ENCODE measurements at regions not wholly inside any gene's neighbourhood (a gene's known extent, or its start where the extent isn't known, plus 50 kb on each side); places are given as distances from the start of the nearest gene placed in this dataset.
A peak's percentile ranks its signal among the peaks of the same experiment; 100 is the strongest.

DNA sequence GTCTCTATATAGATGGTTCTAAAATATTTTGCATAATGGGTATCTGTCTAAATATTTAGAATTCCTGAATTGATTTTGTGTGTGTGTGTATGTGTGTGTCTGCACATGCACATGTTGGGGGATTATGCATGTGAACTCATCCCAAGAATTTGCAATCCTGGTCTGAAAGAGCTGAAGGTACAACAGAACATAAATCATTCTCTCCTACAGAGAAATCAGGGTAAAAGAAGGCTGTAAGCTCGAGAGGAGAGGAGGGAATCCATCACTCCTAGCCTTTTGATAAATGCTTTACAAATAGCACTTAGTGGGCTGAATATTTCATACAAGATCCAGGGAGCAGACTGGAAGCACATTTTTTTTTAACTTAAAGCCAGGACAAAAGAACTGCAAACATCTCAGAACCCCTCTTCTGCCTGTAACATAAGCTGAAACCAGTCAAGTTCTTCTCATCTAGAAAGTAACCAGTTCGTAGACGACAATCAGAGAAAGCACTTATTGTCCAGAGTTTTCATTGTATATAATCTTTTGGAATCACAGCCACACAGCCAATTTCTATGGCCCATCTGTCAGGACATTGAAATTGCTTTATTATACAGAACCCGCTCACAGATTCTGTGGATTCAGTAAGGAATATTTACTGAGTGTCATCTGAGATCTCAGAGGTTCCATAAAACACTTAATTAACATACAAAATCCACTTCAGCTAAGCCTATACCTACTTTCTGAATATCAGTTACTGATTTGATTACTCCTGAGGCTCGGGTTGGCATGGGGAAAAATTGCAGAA lies 541.4 kb upstream of the ZNF462 start:
- TF ChIP-seq, protein P1, sequence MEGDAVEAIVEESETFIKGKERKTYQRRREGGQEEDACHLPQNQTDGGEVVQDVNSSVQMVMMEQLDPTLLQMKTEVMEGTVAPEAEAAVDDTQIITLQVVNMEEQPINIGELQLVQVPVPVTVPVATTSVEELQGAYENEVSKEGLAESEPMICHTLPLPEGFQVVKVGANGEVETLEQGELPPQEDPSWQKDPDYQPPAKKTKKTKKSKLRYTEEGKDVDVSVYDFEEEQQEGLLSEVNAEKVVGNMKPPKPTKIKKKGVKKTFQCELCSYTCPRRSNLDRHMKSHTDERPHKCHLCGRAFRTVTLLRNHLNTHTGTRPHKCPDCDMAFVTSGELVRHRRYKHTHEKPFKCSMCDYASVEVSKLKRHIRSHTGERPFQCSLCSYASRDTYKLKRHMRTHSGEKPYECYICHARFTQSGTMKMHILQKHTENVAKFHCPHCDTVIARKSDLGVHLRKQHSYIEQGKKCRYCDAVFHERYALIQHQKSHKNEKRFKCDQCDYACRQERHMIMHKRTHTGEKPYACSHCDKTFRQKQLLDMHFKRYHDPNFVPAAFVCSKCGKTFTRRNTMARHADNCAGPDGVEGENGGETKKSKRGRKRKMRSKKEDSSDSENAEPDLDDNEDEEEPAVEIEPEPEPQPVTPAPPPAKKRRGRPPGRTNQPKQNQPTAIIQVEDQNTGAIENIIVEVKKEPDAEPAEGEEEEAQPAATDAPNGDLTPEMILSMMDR (IDR thresholded peaks at IDR 0.05; ENCODE audit: control insufficient read depth, extremely low read depth, insufficient read depth) = no peak
- no peak overlapping the region for H3K4me3 ChIP-seq (ENCODE audit: low read depth, low read length)
- DNase-seq (ENCODE audit: low read depth) = no peak

GRCh38 chr9:106322706-106323245 lies 540.2 kb upstream of the ZNF462 start:
- H3K4me3 ChIP-seq (ENCODE audit: low read depth, low read length) = no peak overlapping the region
- DNase-seq (ENCODE audit: low read depth) = no peak
- TF ChIP-seq, protein P1 (IDR thresholded peaks at IDR 0.05; ENCODE audit: control insufficient read depth, extremely low read depth, insufficient read depth) = no peak

DNA sequence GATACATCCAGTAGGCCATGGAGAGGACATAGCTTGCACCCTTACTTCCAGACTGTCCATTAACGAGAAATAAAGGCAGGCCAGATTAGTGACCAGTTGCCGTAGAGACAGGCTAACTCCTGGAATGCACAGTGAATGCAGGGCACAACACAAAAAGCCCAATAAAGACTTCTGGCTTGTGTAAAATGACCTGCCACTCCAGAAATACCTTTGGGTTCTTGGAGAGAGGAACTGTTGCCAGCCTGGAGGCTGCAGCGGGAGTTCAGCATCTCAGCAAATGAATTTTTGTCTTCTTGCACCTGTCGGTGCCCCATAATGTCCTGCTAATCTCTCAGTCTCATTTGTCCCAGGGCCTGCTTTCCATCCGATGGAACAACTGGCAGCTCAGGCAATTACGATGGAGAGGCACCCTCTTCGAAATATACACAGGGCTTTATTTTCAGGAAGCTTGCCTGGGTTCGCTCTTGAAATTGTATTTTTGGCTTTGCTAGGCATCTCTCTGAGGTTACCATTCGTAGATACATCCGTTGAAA lies 538.8 kb upstream of the ZNF462 start:
- DNase-seq (ENCODE audit: low read depth) = no peak
- H3K4me3 ChIP-seq (ENCODE audit: low read depth, low read length) = no peak overlapping the region

DNA sequence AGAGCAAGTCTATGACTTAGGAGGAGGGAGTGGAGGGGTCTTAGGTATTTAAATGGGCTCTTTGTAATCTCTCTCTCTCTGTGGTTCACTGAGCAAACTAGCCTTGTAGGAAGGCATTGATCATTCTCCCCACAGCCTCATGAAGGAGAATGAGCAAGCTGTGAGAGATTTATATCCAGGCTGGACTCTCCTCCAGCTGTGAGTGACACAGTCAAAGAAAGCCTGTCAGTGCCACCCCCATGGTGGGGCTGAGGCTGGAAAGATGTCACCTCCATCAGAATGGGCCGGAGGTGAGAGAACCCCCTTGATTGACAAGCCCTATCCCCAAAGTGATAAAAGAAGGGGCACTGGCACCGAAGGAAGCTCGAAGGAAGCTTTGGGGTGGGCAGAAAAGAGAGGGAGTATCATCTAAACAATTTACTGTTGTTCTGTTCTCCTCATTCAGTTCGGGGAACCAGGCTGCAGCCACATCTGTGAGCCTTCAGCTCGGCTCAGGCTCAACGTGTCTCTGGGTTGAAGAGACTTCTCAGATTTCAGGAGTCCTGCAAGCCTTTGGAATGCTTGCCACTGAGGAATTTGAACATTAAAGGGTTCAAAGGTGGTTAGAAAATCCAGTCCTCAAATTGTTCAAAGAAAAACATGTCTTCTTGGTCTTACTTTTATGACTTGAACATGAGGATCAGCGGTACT lies 538.2 kb upstream of the ZNF462 start:
- H3K4me3 ChIP-seq (ENCODE audit: low read depth, low read length) = no peak overlapping the region
- TF ChIP-seq, protein P1 (IDR thresholded peaks at IDR 0.05; ENCODE audit: control insufficient read depth, extremely low read depth, insufficient read depth) = no peak
- no peak for DNase-seq (ENCODE audit: low read depth)

More for the DNA sequence above, 538.8 kb upstream of the ZNF462 start:
- TF ChIP-seq, protein P1 (IDR thresholded peaks at IDR 0.05; ENCODE audit: control insufficient read depth, extremely low read depth, insufficient read depth) = no peak

GRCh38 chr9:106326493-106326892 lies 536.5 kb upstream of the ZNF462 start:
- TF ChIP-seq, protein P1 (IDR thresholded peaks at IDR 0.05; ENCODE audit: control insufficient read depth, extremely low read depth, insufficient read depth) = no peak
- no peak for DNase-seq (ENCODE audit: low read depth)
- H3K4me3 ChIP-seq (ENCODE audit: low read depth, low read length) = no peak overlapping the region

- no peak overlapping the region for H3K4me3 ChIP-seq (ENCODE audit: low read depth, low read length)
- TF ChIP-seq, protein P1 (IDR thresholded peaks at IDR 0.05; ENCODE audit: control insufficient read depth, extremely low read depth, insufficient read depth) = no peak
- DNase-seq (ENCODE audit: low read depth) = peak; percentile 46
Measured at GRCh38 chr9:106333481-106333880, 529.5 kb upstream of the ZNF462 start.

Measured in LNCaP clone FGC (cell line).